Caco-2 (cell line): ENCODE measurements at regions not wholly inside any gene's neighbourhood (a gene's known extent, or its start where the extent isn't known, plus 50 kb on each side); places are given as distances from the start of the nearest gene placed in this dataset.

Experiments
- BruUV-seq: library from RNA; stranded (reverse); fragments of 400-500 nt; replicated peaks from 2 replicates; lab custom pipeline; 2021; lab: Mats Ljungman, UMichigan
- CTCF ChIA-PET: fragments of 300-600 bp; sonication (Branson Sonifier 250); formaldehyde crosslinking; loops from one replicate; lab custom pipeline; 2022; ENCODE audit warnings: antibody characterized with exemption; lab: Charles Lee
- POLR2A ChIA-PET: fragments of 300-600 bp; sonication (Branson Sonifier 250); formaldehyde crosslinking; loops from one replicate; lab custom pipeline; 2022; ENCODE audit warnings: antibody characterized with exemption; lab: Charles Lee
- DNase-seq, 2 experiments: peaks; one replicate each; pipeline versions ENCODE4 v3.0.0 to v3.0.0-alpha.2; 2020 to 2022
- H3K27me3 ChIP-seq: replicated peaks from 2 replicates; pipeline ENCODE4 v1.6.0; 2011; ENCODE audit warnings: low read length; ENCODE audit not compliant: control insufficient read depth, insufficient read depth
- H3K36me3 ChIP-seq: 2 replicates; pipeline ENCODE4 v1.5.1; 2011; ENCODE audit warnings: low read length; ENCODE audit not compliant: control insufficient read depth, insufficient read depth
- H3K4me1 ChIP-seq: fragments of 250-450 bp; sonication (Bioruptor Pico); 2 replicates; pipeline ENCODE4 v1.5.1; 2020; ENCODE audit warnings: mild to moderate bottlenecking
- H3K4me3 ChIP-seq: 2 replicates; pipeline ENCODE4 v1.5.1; 2011; ENCODE audit warnings: low read depth, mild to moderate bottlenecking, control low read depth, low read length
- H3K9me3 ChIP-seq: fragments of 250-450 bp; sonication (Bioruptor Pico); 2 replicates; pipeline ENCODE4 v1.5.1; 2020; ENCODE audit warnings: mild to moderate bottlenecking, moderate library complexity
- H3K27ac Mint-ChIP-seq: one replicate; pipeline ENCODE4 v1.8.0; 2022; ENCODE audit warnings: mixed read lengths; ENCODE audit not compliant: unreplicated experiment
- H3K27me3 Mint-ChIP-seq: one replicate; pipeline ENCODE4 v1.8.0; 2022; ENCODE audit warnings: mixed read lengths; ENCODE audit not compliant: insufficient read depth, unreplicated experiment
- H3K36me3 Mint-ChIP-seq: one replicate; pipeline ENCODE4 v1.8.0; 2022; ENCODE audit warnings: mild to moderate bottlenecking, mixed read lengths; ENCODE audit not compliant: insufficient read depth, unreplicated experiment
- H3K4me1 Mint-ChIP-seq: one replicate; pipeline ENCODE4 v1.8.0; 2022; ENCODE audit warnings: low read depth, mixed read lengths; ENCODE audit not compliant: unreplicated experiment
- H3K4me3 Mint-ChIP-seq: one replicate; pipeline ENCODE4 v1.8.0; 2022; ENCODE audit warnings: mild to moderate bottlenecking, moderate library complexity, mixed read lengths; ENCODE audit not compliant: unreplicated experiment
- H3K9me3 Mint-ChIP-seq: one replicate; pipeline ENCODE4 v1.8.0; 2022; ENCODE audit warnings: mixed read lengths; ENCODE audit not compliant: unreplicated experiment
- intact Hi-C: fragments of 100-400 bp; cut with micrococcal nuclease; formaldehyde crosslinking; loops from one replicate; pipeline ENCODE4 v1.10.0; 2022; ENCODE audit not compliant: unreplicated experiment
- TF ChIP-seq, protein P1 (sequence below), 2 experiments: fragments of 200-600 bp in 1 of 2; IDR thresholded peaks; 1 replicate in 1 of 2; 2 replicates in 1 of 2; pipeline versions ENCODE4 v1.5.1 to v1.8.0; 2011 to 2022; ENCODE audit warnings: antibody characterized with exemption in 1 of 2, control low read depth in 1 of 2, inconsistent platforms in 1 of 2, low read depth in 1 of 2, low read length in 1 of 2, mild to moderate bottlenecking in 1 of 2, moderate library complexity in 1 of 2; ENCODE audit not compliant: insufficient read depth in 1 of 2, severe bottlenecking in 1 of 2, unreplicated experiment in 1 of 2

DNA sequence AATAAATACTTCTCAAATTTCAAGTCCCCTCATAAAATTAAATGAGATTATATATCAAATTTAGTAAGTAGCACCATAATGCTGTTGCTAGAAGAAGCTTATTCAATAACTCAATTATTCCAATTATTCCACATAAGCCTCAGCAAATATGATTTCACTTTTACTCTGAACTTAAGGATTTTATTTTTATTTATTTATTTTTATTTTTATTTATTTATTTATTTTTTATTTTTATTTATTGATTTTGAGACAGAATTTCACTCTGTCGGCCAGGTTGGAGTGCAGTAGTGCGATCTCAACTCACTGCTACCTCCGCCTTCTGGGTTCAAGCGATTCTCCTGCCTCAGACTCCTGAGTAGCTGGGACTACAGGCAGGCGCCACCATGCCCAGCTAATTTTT, 1308.3 kb upstream of the CDH9 start:
- CTCF ChIA-PET: no interaction called here
- Mint-ChIP-seq H3K4me3 (no peak overlapping the region), H3K27ac (no peak overlapping the region), H3K4me1 (no peaks in the 10 kb centered on the region), H3K36me3 (no peaks in the 10 kb centered on the region), H3K27me3 (no peaks in the 10 kb centered on the region), H3K9me3 (peaks cover 24% of the 10 kb centered on the region)
- intact Hi-C loops: loop anchor here (10.0 kb wide), 1 partner anchor 548 kb away; no protein-coding TSS in a partner anchor
- DNase-seq: no peak
- H3K4me3 ChIP-seq: no peak overlapping the region
- POLR2A ChIA-PET: no interaction called here
- H3K27me3 ChIP-seq: no peaks in the 10 kb centered on the region
- no peaks in the 10 kb centered on the region for H3K4me1 ChIP-seq
- H3K9me3 ChIP-seq: peaks cover 12% of the 10 kb centered on the region
- TF ChIP-seq, protein P1, sequence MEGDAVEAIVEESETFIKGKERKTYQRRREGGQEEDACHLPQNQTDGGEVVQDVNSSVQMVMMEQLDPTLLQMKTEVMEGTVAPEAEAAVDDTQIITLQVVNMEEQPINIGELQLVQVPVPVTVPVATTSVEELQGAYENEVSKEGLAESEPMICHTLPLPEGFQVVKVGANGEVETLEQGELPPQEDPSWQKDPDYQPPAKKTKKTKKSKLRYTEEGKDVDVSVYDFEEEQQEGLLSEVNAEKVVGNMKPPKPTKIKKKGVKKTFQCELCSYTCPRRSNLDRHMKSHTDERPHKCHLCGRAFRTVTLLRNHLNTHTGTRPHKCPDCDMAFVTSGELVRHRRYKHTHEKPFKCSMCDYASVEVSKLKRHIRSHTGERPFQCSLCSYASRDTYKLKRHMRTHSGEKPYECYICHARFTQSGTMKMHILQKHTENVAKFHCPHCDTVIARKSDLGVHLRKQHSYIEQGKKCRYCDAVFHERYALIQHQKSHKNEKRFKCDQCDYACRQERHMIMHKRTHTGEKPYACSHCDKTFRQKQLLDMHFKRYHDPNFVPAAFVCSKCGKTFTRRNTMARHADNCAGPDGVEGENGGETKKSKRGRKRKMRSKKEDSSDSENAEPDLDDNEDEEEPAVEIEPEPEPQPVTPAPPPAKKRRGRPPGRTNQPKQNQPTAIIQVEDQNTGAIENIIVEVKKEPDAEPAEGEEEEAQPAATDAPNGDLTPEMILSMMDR (IDR thresholded peaks at IDR 0.05; ENCODE audit: insufficient read depth in 1 of 2, low read depth in 1 of 2, low read length in 1 of 2, severe bottlenecking in 1 of 2, unreplicated experiment in 1 of 2): no peak
- no peaks in the 10 kb centered on the region for H3K36me3 ChIP-seq
- no TSS peak for BruUV-seq

DNA sequence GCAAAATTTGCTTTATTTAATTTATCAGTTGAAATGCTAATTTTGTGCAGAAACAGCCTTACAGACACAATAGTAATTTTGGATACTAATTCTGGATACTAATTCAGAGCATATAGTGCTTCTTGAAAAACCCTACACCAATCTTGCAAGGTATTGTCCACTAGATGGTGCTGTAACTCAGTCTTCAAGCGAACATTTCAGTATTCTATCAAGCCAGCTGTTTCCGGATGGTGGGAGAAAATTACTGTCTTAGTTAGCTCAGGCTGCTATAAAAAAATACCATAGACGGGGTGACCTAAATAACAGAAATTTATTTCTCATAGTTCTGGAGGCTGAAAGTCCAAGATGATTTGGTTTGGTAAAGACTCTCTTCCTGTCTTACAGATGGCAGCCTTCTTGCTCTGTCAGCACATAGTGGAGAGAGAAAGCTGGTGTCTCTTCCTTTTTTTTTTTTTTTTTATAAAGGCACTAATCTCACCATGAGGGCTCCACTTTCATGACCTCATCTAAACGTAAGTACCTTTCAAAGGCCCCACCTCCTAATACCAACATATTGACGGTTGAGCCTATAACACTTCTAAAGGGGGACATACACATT, 1306.5 kb upstream of the CDH9 start:
- H3K4me3 ChIP-seq: no peak overlapping the region
- ChIA-PET CTCF (interaction anchor here (0.7 to 1.2 kb wide), 2 partner anchors 86 to 231 kb away, joined by 4 to 10 read pairs; no protein-coding TSS in a partner anchor), POLR2A (no interaction called here)
- Mint-ChIP-seq H3K4me1 (no peaks in the 10 kb centered on the region), H3K36me3 (no peaks in the 10 kb centered on the region), H3K27me3 (no peaks in the 10 kb centered on the region), H3K9me3 (peaks cover 19% of the 10 kb centered on the region), H3K4me3 (no peak overlapping the region), H3K27ac (no peak overlapping the region)
- DNase-seq: peak in 1 of 2 experiments; percentile 38
- TF ChIP-seq, protein P1 (IDR thresholded peaks at IDR 0.05; ENCODE audit: insufficient read depth in 1 of 2, low read depth in 1 of 2, low read length in 1 of 2, severe bottlenecking in 1 of 2, unreplicated experiment in 1 of 2): peak; percentile 59 to 75
- intact Hi-C loops: loop anchor here (1.0 to 10.0 kb wide), 3 partner anchors 231 to 550 kb away; no protein-coding TSS in a partner anchor
- H3K4me1 ChIP-seq: no peaks in the 10 kb centered on the region
- H3K36me3 ChIP-seq: no peaks in the 10 kb centered on the region
- H3K27me3 ChIP-seq: no peaks in the 10 kb centered on the region
- no peaks in the 10 kb centered on the region for H3K9me3 ChIP-seq
- no TSS peak for BruUV-seq

DNA sequence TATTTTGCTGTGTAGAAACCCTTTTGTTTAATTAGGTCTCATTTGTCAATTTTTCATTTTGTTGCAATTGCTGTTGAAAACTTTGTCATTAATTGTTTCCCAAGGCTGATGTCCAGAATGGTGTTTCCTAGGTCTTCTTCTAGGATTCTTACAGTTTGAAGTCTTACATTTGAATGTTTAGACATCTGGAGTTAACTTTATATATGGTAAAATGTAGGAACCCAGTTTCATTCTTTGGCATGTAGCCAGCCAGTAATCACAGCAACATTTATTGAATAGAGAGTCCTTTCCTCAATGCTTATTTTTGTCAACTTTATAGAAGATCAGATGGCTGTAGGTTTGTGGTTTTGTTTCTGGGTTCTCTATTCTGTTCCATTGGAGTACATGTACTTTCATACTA, 1290.8 kb upstream of the CDH9 start:
- ChIA-PET POLR2A (no interaction called here), CTCF (no interaction called here)
- Mint-ChIP-seq H3K9me3 (no peaks in the 10 kb centered on the region), H3K4me1 (no peaks in the 10 kb centered on the region), H3K27me3 (no peaks in the 10 kb centered on the region), H3K4me3 (no peak overlapping the region), H3K27ac (no peak overlapping the region), H3K36me3 (no peaks in the 10 kb centered on the region)
- TF ChIP-seq, protein P1 (IDR thresholded peaks at IDR 0.05; ENCODE audit: insufficient read depth in 1 of 2, low read depth in 1 of 2, low read length in 1 of 2, severe bottlenecking in 1 of 2, unreplicated experiment in 1 of 2): no peak
- Histone ChIP-seq H3K27me3 (no peaks in the 10 kb centered on the region), H3K36me3 (no peaks in the 10 kb centered on the region), H3K4me1 (no peaks in the 10 kb centered on the region), H3K4me3 (no peak overlapping the region), H3K9me3 (no peaks in the 10 kb centered on the region)
- intact Hi-C loops: no loop called here
- no peak for DNase-seq
- no TSS peak for BruUV-seq
